Spleen (tissue), 7 donors: ENCODE measurements at regions not wholly inside any gene's neighbourhood (a gene's known extent, or its start where the extent isn't known, plus 50 kb on each side); places are given as distances from the start of the nearest gene placed in this dataset.

ENCODE experiments used
- POLR2AphosphoS5 ChIP-seq, 3 donors: sonication (generic); formaldehyde crosslinking; IDR thresholded peaks; one replicate each; pipeline ENCODE4 v1.5.1; 2017; ENCODE audit warnings: antibody characterized with exemption in 3 of 3
- TF ChIP-seq, protein P1 (sequence below), 11 experiments: fragments of 200-600 bp in 7 of 11; fragments of 450-650 bp in 4 of 11; sonication (generic) in 4 of 11; IDR thresholded peaks in 8 of 11; conservative IDR thresholded peaks in 3 of 11; 1 replicate in 7 of 11; 2 replicates in 4 of 11; pipeline versions ENCODE4 v1.4.0 to v1.8.0; 2016 to 2021; ENCODE audit warnings: antibody characterized with exemption in 11 of 11, inconsistent platforms in 4 of 11, mild to moderate bottlenecking in 1 of 11
- donor health status: DM: no; HTN: no; CAD: no; lungs with moderate emphysema.
- donor health status: DM: no; HTN: no; CAD: no.
- donor health status: DM: no; HTN: no; CAD: no.

DNA sequence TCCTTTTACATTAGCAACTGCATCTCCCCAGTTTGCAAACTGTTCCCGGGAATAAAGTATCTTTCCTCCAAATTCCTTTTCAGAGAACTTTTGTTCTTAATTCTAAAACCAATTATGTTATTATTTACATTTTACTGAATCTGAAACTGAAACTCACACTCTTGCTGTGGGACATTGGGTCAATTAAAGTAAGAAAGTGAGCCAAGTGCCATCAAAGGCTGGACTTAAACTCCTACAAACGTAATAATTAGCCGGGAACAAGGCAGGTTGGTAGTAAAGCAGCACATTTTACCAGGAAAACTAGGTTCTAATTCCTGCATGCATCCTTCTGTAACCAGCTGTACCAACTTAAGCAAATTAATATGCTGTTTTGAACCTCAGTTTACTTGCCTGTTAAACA is 328.2 kb upstream of the ZNF462 start:
- TF ChIP-seq, protein P1, sequence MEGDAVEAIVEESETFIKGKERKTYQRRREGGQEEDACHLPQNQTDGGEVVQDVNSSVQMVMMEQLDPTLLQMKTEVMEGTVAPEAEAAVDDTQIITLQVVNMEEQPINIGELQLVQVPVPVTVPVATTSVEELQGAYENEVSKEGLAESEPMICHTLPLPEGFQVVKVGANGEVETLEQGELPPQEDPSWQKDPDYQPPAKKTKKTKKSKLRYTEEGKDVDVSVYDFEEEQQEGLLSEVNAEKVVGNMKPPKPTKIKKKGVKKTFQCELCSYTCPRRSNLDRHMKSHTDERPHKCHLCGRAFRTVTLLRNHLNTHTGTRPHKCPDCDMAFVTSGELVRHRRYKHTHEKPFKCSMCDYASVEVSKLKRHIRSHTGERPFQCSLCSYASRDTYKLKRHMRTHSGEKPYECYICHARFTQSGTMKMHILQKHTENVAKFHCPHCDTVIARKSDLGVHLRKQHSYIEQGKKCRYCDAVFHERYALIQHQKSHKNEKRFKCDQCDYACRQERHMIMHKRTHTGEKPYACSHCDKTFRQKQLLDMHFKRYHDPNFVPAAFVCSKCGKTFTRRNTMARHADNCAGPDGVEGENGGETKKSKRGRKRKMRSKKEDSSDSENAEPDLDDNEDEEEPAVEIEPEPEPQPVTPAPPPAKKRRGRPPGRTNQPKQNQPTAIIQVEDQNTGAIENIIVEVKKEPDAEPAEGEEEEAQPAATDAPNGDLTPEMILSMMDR (IDR thresholded peaks at IDR 0.05 in 8 of 11, conservative IDR thresholded peaks at IDR 0.05 in 3 of 11), result no peak
- no peak for TF ChIP-seq POLR2AphosphoS5 (IDR thresholded peaks at IDR 0.05)
